HG03060 (cell line): ENCODE measurements at regions not wholly inside any gene's neighbourhood (a gene's known extent, or its start where the extent isn't known, plus 50 kb on each side); places are given as distances from the start of the nearest gene placed in this dataset.
"Not testable (repeated sequence)": the region's sequence is repeated elsewhere in the genome, so short reads cannot be mapped to it uniquely, and the experiment has no call there.

Source experiments
- ATAC-seq: cut with Tn5 transposase; IDR thresholded peaks from one replicate; pipeline ENCODE4 v1.9.1; 2021; ENCODE audit warnings: low read depth, moderate number of reproducible peaks; ENCODE audit not compliant: unreplicated experiment

DNA sequence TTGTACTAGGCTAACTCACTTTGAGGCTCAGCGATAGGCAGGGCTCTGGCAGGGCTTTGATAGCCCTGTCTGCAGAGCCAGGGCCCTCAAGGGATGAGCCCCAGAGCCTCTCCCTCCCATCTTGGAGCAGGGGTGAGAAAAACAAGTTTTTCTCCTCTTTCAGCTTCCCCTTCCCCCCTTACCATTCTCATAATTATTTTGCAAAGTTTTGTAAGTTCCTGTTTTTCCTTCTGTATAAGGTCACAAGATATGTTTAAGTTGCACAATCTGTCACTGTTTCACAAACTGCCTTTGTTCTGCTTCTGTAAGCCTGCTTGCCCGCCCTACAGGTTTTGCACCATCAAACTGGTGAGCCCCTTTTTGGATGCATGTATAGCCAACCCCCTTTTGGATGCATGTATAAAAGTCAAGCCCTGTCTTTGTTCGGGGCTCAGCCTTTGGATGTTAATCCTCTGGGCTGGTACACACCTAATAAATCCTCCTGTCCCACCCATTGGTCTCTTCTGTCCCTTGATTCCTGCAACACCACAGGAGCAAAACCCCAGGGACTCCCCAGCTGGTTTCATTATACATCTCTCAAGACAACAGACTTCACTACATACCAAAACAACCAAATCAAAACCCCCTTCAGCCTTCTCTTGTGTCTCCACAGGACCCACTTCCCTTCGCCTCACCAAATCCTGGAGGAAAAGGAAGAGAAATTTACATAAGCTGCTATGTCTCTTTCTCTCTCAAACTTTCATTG, 52.5 kb upstream of the RESF1 start:
- ATAC-seq: no peak

GRCh38 chr12:31903025-31903424, 56.2 kb upstream of the RESF1 start:
- no peak for ATAC-seq

DNA sequence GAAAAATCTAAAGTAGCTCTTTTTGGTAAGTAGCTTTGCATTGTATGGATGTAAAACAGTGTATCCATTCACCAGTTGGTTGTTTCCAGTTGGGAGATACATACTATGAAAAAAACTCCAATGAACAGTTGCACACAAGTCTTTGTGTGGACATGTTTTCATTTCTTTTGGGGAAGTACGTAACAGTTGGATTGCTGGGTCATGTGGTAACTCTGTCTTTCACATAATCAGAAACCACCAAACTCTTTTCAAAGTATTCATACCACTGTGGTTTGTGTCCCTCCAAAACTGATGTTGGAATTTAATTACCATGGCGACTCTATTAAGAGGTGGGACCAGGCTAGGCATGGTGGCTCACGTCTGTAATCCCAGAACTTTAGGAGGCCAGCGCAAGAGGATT, 58.9 kb upstream of the RESF1 start:
- ATAC-seq: no peak

DNA sequence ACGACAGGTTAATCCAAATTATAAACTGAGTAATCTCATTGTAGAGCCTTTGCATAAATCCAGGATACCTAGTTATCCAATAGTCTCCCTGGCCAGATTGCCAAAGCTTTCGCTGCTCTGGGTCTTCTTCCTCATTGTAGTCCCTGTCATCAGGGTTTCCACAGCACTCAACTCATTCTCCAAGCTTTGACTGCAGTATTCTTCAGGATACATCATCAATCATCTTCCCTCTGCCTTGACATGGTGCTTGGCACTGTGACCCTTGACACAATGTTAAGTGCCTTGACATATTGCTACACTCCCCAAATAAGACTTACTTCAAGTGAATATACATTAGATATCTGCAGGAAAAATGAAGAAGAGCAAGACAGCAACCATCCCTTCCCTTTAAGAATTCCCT, 60.1 kb upstream of the RESF1 start:
- no peak for ATAC-seq

GRCh38 chr12:31897781-31898503, 61.3 kb upstream of the RESF1 start:
- no peak for ATAC-seq

DNA sequence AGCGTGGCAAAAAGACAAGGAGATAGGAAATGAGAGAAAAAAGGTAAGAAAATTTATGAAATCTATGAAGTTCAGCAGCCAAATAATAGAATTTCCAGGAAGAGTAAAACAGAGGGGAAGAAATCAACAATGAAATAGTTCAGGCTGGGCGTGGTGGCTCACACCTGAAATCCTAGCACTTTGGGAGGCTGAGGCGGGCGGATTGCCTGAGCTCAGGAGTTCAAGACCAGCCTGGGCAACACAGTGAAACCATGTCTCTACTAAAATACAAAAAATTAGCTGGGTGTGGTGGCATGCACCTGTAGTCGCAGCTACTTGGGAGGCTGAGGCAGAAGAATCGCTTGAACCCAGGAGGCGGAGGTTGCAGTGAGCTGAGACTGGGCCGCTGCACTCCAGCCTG, 62.1 kb upstream of the RESF1 start:
- ATAC-seq: not testable (repeated sequence)

DNA sequence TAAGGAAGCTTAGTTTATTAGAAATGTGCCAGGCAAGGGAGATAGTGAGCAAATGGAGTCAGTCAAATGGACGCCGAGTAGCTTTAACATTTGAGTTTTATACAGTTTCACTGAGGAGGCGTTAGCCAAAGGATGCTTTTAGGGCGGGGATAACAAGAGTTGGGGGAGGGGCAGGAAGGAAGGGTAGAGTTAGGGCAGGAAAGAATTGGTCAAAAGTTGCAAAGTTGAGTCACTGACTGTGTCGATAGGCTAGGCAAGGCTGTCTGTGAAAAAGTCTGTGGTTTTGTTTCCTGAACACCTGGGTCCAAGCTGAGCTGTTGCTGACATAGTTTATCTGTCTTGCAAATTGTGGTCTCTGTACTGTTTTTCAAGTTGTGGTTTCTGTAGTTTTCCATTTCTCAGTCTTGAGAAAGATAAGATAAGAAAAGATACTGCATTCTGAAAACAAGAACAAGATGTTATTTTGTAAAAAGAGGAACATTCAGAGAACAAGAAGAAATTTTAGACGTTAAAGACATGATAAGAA, 62.6 kb upstream of the RESF1 start:
- ATAC-seq: peak; percentile 99

DNA sequence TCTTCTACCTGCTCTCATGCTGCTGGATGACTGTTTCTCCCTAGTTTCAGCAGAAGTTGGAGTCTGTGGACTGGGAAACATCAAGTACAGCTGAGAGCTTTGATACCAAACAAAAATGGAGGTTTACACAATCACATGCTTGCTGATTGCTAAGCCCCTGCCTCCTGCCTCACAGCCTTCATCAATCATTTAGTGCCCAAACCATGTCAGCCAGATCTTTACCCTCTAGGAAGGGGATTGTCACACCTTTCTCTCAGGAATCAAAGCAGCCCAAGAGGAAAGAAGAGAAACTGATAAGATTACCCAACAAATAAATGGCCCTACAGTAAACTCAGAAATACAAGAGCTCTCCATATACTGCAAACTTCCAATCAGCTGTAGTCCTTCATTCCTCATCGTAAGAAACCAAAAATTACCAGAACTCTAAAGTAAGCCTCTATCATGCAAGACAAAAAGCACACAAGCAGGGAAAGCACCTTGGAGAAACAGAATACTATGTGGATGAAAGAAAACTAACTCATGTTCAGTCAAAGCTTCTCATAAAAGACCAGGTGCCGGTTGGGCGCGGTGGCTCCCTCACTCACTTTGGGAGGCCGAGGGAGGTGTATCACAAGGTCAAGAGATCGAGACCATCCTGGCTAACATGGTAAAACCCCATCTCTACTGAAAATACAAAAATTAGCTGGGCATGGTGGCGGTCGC, 63.6 kb upstream of the RESF1 start:
- no peak for ATAC-seq

DNA sequence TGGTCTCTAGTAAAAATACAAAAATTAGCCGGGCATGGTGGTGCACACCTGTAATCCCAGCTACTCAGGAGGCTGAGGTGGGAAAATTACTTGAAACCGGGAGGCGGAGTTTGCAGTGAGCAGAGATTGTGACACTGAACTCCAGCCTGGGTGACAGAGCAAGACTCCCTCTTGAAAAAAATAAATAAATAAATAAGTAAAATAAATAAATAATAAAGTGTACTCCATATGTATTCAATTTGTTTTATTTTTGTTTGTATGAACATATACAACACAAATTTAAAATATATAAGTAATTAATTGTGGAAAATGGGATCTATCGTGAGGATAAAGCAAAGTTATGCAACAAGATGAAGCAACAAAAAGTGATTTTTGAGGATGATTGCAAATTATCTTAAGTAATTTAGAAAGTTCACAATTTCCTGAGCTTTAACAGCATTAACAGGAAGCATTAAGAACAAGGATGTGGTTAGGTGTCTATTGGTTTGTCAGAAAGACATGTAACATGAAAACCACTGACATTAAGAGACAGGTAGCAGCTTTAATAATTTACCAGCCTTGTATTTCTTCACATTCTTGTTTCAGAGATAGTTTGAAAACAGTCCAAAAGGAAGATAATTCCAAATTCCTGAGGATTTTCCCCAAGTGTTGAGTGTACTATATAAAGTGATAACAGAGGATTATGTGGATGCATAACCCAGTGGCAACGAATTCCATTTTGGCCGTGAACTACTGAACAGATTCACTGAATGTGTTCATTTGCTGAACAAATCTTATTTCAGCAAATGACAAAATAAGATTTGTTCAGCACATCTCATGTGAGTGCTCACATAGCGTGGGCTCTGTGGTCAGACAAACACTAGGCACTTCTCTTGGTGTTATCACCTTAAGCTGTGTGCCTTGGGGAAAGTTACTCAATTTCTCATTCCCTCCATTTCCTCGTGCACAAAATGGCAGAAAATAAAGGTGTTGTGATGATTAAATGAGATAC, 68.6 kb upstream of the RESF1 start:
- ATAC-seq: no peak

DNA sequence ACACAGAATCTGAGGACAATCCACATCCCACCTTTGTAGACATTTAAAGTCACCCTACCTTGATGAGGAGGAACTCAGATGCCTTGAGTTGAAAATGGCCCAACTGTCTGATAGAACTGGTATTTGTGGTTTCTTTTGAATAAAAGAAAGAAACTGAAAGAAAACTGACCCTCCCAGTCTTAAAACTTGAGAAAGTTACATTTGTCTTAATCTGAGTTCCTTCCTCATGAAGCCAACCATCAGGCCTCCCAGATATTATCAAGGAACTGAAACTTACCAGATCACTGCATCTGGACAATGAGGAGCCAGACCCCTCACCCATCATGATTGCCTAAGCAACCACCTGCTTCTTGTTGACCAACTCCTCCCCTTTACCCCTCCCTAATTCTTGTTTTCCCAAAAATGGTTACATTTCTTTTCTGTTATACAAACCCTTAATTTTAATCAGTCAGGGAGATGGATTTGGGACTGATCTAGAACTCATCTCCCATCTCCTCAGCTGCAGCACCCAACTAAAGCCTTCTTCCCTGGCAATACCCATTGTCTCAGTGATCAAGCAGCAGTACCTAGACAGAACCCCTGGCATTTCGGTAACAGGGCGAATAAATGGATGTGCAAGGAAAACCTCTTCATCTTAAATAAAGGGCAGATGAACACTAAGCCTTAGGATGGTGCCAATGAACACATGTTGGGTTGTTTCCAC, 72.0 kb upstream of the RESF1 start:
- no peak for ATAC-seq

- ATAC-seq: not testable (repeated sequence)
Observed at GRCh38 chr12:31882682-31883081, 76.5 kb upstream of the RESF1 start.

- ATAC-seq: no peak
Observed at GRCh38 chr12:31880340-31880739, 78.9 kb upstream of the RESF1 start.

GRCh38 chr12:31877884-31878283, 81.3 kb upstream of the RESF1 start:
- no peak for ATAC-seq

- ATAC-seq: no peak
Observed at GRCh38 chr12:31876568-31877424, 82.4 kb upstream of the RESF1 start.

DNA sequence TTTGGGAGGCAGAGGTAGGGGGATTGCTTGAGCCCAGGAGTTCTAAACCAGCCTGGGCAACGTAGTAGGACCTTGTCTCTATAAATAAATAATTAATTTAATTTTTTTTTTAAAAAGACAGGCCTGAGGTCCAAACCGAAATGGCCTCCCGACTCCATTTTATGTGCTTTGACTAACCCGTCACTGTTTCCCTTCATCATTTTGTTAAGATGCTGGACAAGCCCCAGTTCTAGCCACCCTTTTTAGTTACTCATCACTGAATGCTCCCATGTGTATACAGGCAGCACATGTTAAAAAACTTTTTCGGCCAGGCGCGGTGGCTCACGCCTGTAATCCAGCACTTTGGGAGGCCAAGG, 83.6 kb upstream of the RESF1 start:
- no peak for ATAC-seq

DNA sequence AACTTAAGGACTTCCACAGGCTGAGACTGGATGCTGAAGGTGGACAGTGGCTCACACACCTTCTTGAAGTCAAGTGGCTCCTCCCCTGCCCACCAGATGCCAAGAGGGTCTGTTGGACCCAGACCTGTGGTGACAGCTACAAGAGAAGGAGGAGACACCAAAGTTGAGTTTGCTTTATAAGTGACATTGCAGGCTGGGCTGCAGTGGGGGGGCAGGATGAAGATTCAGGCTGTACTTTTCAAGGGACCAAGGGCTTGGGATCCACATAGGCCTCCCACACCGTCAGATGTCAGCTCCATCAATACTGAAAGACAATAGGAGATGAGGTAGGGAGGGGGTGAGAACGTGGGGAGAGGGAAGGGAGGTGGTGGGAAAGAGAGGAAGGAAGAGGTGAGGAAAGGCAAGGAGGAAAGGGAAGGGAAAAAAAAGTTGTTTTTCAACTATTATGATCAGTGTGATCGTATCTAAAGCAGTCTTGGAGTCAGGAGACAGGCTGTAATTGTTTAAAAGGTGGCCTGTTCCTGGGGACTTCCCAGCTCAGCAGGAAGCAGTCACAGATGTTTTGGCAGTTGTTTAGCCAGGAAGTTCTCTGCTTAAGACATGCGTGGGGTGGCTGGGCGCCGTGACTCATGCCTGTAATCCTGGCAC, 84.1 kb upstream of the RESF1 start:
- no peak for ATAC-seq

GRCh38 chr12:31872831-31873604, 86.2 kb upstream of the RESF1 start:
- no peak for ATAC-seq
